CD4-positive, alpha-beta T cell treated with Interleukin-10 for 1 hour (primary cell): ENCODE measurements at regions not wholly inside any gene's neighbourhood (a gene's known extent, or its start where the extent isn't known, plus 50 kb on each side); places are given as distances from the start of the nearest gene placed in this dataset.

Source experiments
- DNase-seq: peaks from one replicate; pipeline ENCODE4 v3.0.0-alpha.2; 2020

DNA sequence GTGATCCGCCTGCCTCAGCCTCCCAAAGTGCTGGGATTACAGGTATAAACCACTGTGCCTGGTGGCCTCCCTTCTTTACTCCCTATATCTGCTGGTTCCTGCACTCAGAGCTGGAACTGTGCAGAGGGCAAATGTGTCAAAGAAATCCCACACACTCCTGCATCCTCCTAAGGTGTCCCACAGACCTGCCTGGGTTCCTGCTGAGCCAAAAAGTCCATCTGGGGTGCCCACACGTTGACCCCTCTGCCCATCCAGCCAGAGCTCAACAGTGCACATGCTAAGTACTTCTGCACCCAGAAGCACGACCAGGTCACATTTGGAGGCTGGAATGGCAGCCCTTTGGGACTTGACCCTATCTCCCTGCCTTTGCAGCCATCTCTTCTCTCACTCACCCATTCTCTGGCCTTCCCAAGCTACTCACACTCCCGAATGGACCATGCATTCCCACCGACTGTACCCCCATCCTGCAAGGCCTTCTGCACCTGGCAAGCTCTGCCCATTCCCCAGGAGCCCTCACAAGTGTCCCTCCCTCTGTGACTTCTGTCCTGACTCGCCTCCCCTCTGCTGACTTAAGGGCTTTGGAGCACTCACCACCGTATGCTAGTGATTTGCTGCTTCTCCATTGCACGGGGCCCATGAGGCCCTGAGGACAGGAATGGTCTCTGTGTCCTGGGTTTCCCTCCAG, 152.1 kb downstream of the KCTD15 start:
- no peak for DNase-seq

DNA sequence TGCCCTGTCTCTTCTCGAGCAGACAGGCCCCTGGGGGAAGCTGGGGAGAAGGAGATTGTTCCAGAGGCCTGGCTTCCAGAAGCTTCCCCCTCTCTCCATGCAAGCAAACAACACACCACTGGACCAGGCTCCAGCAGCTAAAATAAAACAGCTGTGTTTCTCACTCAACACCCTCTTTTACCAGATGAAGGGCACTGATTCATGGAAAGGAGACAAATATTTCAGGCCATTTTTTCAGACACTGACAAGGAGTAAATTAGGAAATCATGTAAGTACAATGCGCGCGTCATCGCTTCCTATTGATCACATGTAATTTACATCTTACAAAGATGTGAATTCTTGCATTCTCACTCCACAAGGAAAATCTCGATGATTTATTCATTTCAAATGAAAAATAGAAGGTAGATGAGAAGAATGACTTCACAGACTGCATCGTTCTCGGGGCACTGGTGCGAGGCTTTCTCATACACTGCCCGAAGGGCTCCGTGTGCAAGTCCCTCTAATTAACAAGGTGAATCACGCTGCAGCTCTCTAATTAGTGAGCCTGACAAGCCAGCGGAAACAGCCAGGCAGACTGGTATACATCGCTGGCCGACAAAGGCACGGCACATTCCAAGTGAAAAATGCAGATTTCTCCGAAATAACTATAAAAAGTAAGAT, 153.6 kb downstream of the KCTD15 start:
- DNase-seq: no peak

DNA sequence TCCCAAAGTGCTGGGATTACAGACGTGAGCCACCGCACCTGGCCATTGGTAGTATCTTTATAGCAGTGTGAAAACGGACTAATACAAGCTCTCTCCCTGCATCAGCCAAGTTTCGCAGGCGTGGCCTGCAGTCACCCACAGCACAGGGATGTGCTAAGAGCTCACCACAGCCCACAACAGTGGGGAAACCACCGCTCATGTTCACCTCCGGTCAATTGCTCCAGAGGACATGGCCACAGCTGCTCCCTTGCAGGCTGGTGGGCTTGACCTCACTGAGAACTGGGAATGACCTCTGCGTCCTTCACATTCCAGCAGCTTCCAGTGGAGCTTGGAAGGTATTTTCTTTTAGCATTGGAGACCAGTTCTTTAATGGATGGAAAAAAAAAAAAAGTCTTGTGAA, 156.4 kb downstream of the KCTD15 start:
- DNase-seq: no peak

DNA sequence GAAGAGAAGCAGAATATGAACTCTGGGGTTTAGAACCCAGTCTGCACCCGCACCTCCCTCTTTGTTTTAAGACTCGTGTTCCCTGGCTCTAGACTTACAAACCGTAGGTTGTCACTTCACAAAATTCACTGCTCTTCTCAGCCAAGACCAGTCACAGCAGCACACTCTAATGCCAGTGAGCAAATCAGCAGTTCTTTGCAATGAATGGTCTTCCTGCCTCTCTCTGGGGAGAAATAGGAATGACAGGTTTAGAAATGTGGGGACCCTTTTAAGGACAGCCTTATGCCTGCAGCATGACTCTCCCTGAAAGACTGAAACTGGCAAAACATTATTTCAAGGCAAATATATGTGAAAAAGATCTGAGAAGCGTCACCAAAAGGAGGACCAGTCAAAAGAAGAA, 156.9 kb downstream of the KCTD15 start:
- no peak for DNase-seq

DNA sequence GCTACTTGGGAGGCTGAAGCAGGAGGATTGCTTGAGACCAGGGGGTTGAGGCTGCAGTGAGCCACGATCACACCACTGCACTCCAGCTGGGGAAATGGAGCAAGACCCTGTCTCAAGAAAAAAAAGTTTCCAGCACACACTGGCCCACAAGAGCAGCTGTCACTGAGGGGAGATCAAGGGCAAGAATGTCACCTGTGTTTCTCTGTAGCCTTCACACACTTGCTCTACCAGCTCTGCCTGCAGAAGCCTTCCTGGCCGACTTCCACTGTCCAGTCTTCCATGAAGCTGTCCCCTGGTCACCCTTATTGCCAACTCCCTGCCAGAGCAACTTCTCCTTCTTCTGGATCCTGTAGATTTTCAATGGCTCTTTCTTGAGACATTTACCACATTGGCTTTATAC, 158.0 kb downstream of the KCTD15 start:
- no peak for DNase-seq

DNA sequence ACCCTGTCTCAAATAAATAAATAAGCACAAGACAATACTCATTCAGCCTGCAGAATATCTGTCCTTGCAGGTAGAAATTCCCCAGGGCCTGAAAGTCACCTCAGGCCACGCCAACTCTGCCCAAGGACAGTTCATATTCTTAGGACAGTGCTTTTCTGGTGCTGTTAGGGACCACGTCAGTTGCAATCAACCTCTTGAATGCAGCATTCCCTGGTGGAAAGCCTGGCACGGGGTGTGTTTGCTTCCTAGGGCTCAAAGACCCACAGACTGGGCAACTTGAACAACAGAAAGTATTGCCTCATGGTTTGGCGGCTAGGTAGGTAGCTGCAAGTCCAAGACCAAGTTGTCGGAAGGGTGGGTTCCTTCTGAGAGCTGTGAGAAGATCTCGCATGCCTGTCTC, 160.3 kb downstream of the KCTD15 start:
- no peak for DNase-seq

DNA sequence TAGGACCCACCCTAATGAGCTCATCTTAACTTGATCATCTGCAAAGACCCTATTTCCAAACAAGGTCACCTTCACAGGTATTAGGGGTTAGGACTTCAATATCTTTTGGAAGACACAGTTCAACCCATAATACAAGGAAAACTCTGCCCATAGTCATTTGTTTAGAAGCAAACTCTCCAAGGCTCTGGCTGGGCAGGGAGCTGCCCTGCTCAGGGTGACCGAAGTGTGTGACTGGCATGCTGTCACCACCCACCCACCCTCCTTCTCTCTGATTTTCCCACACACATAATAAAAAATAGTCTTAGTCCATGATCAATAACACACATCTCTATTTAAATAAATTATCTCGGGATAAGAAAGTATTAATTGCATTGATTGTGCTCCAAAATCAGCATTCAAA, 161.1 kb downstream of the KCTD15 start:
- no peak for DNase-seq

DNA sequence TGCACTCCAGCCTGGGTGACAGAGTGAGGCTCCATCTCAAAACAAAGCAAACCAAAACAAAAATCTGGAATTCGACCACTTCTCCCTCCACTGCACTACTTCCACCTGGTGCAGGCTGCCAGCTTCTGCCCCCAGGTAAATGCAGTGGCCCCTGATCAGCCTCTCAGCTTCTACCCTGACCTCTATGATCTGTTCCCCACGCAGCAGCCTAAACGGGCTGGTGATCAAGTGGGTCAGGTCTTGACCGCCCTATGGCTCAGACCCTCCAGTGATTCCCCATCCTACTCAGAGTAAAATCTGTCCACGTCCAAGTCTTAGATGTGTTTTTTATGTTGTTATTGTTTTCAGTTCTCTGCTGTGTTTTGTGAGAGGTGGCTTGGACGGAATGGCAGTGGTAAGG, 163.9 kb downstream of the KCTD15 start:
- no peak for DNase-seq

DNA sequence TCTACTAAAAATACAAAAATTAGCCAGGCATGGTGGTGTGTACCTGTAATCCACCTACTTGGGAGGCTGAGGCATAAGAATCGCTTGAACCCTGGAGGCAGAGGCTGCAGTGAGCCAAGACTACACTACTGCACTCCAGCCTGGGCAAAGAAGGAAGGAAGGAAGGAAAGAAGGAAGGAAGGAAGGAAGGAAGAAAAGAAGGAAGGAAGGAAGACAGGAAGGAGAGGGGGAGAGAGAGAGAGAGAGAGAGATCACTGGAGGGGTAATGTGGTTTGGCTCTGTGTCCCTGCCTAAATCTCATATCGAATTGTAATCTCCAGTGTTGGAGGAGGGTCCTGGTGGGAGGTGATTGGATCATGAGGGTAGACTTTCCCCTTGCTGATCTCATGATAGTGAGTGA, 165.5 kb downstream of the KCTD15 start:
- DNase-seq: no peak

DNA sequence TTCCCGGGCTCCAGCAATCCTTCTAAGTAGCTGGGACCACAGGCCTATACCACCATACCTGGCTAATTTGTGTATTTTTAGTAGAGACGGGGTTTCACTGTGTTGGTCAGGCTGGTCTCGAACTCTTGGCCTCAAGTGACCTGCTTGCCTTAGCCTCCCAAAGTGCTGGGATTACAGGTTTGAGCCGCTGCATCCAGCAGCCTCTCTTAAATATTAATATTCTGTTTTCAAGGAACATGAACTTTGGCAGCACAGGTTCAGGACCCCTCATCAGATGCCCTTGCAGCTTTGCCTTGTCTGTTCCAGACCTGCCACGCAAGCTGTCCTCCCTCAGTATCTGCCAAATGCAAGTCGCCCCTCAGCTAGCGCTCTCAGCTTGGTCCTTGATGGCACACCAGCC, 166.8 kb downstream of the KCTD15 start:
- no peak for DNase-seq

DNA sequence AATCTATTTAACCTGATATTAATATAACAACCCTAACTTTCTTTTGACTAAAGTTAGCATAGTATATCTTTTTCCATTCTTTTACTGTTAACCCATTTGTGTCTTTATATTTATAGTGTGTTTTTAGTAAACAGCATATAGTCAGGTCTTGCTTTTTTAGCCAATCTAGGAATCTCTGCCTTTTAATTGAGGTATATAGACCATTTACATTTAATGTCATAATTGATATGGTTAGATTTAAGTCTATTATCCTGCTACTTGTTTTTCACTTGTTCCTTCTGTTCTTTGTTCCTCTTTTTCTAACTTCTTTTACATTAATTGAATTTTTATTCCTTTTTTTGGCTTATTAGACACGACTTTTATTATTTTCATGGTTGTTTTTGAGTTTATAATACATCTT, 174.4 kb downstream of the KCTD15 start:
- DNase-seq: no peak

DNA sequence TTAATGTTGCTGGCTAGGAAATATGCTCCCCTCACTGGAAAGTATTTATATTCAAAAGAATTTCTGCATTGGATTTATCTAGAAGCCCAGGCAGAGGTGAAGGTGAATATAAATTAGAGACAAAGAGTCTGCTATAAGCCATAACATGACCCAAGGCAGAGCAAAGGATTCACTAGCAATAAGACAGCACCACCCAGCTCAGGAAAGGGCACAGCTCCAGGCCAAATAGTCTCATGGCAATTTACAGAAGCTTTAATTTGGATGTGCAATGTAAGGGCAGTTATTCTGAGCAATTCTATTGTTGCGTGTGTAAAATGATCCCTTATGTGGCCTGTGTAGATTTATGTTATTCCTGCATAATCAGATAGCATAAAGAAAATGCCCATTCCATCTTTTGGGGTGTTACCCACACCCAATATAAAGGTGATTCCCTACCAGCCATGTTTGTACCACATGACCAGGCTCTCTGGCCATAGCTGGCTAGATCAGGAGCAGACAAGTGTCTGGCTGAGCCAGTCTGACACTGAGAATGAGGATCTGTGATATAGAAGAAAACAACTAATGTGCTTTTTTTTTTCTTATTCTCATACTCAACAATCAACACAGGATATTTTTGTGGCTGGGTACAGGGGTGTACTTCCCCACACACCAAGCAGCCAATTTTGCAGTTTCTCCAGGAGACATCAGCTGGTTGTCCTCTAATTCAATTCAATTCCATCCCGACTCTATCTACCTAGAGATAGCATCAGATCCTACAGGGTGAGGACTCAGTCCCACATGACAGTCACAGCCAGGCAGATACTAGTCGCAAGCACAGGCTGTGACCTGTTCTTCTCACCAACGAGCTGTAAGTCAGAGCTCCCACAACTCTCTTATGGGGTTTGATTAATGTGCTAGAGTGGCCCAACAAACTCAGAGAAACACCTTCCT, 181.4 kb downstream of the KCTD15 start:
- DNase-seq: no peak

DNA sequence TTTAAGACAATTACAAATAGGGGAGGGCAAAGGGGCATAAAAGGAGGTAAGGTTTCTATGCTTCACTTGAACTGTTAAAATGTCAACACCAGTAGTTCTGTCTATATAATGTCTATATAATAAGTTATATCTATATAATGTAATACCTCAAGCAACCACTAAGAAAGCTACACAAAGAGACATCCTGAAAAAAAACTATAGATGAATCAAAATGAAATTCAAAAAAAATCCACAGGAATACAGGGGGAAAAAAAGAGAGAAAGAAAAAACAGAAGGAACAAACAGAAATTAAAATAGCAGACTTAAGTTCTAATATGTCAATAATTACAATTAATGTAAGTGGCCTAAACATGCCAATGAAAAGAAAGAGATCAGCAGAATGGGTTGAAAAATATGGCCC, 186.0 kb downstream of the KCTD15 start:
- no peak for DNase-seq

DNA sequence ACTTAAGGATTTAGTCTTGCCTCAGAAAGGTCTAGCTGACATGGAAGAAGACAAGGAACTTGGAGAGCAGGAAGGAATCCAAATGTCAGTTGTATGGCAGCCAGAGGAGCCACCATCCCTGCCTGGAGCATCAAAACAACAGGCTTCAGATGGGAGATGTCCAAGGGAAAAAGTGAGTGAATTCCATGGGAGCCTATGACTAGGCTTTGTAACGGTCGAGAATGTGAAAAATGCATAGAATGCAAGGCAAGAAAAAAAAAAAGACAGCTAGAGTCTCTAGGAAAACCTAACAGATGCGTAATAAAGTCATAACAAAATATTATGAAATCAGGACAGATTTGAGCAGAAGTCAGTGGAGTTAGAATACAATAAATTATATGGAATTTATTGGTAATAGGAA, 183.7 kb upstream of the LSM14A start:
- DNase-seq: no peak

DNA sequence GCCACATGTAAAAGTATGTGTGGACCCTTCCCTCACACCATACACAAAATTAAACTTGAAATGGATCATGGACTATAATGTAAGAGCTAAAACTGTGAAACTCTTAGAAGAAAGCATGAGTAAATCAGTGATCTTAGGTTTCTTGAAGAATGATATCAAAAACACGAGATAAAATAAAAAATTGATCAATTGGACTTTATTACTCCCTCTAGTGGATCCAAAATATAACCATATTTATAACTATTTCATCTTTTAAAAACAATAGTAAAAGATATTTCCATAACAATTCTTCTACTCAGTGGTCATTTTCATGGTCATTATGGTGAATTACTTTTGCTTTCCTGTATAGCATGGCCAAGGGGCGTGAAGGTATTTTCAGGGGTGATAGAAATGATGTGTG, 174.6 kb upstream of the LSM14A start:
- DNase-seq: no peak

DNA sequence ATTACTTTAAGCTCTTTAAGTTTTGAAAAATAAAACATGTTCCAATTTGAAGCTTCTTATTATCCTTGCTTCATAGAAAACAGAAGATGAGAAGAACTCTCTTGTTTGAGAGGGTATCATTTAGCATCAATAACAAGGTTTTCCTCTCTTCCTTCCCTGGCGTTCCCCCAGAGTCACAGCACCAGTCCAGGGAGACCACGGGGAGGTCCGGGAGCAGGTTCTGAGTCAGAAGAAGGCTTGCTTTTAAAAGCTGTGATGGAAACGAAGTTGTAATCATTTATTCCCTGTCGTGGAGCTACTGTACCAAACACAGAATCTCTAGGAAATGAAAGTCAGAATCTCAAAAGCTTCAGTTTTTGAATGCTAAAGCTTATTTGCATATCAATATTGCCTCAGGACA, 174.0 kb upstream of the LSM14A start:
- no peak for DNase-seq

DNA sequence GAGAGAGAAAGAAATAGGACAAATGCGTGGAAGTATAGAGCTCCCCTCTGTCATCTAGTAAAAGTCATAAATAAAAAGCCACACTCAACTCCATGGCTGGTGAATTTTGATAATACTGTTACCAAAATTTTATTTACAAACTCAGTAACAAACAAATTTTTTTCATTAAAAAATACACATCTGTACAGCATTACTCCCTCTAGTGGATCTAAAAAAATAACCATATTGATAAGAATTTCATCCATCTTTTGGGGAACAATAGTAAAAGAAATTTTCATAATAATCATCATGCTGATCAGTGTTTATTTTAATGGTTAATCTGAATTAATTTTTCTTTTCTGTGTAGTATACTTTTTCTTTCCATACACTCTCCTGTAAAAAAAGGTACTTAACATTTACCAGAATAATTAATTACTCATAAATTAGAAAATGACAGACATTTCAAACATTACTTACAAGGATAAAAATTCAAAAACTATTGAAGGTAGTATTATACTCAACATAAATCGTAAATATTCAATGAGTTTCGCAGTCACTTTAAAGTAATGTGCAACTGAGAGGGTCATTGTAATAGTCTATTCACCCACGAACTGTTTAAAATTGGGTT, 173.5 kb upstream of the LSM14A start:
- no peak for DNase-seq

DNA sequence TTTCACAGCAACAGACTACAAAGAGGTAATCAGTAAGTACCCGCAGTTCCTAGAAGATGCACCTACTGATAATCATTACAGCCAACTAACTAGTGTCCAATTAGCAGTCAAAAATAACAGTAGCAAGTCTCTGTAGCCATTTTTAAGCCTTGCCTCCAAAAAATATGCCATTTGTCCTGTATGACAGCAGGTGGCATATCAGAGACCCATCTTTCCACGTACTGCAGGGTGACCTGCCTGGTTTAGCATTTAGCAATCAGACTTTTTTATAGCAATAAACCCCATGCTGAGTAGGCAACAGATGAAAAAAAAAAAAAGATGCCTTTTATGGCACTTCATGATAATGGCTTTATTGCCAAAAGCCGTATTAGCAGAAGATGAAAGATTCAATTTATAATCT, 155.3 kb upstream of the LSM14A start:
- no peak for DNase-seq

DNA sequence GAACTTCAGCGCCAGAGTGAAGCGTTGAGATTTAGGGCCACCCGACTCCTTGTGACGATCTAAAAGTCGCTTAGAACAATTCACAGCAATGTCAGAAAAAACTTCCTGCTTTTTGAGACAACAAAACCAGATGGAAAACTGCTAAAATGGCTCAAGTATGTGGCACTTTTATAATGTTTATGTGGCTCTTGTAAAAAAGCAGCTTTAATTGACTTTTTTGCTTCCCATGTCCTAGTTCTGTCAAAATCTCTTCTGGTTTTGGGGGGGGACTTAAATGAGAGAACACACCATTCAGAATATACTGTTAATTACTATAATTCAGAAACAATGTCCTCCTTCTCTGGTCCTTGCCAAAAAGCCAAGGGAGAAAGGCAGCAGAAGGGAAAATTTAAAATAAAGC, 154.7 kb upstream of the LSM14A start:
- DNase-seq: no peak

DNA sequence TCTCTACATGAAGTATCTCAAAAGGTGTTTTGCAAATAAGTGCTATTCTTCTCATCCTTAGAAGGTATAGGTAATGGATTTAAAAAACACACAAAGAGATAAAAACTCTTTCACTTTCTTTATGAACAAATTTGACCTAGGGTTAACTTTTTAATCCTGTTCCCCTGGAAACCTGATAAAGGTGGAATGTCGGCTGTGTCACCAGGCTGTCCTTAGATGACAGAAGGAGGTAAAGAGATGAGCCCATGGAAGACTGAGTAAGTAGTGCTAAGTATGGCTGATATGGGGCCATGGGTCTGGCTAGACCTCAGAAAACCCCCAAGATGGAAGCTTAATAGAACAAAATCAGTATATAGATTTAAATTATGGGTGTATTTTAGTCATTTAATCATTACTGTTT, 153.8 kb upstream of the LSM14A start:
- DNase-seq: no peak

DNA sequence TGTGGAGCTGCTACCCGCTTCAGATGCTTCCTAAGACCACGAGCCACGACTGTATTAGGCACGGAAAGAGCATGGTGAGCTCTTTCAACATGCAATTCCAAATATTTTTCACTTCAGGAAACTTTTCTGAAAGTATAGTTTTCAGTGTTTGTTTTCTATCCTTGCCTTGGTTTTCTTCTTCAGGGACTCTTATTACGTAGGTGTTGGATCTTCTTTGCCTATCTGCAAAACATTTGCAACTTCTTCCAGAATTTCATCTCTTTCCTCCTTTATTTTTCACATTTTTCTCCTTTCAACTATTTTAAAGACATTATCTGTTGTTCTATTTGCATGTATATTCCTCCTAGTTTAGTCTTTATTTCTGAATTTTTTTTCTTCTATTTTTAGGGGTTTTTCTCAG, 148.9 kb upstream of the LSM14A start:
- DNase-seq: no peak

DNA sequence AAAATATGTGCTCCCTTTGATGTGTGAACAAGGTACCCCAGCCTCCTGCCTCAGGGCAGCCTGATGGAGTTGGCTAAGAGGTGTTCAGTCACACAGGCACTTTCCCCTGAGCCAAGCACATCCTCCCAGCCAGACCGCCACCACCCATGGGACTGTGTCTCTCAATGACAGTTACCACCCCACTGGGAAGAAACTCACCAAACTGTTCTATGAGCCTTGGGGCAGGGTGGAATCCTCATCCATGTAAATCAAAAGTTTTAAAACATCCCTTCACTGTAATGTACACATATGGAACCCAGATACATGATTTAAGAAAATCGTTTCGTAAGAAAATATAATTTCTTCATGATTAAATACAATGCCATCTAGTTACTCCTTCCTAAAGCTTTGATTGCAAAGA, 138.4 kb upstream of the LSM14A start:
- no peak for DNase-seq

DNA sequence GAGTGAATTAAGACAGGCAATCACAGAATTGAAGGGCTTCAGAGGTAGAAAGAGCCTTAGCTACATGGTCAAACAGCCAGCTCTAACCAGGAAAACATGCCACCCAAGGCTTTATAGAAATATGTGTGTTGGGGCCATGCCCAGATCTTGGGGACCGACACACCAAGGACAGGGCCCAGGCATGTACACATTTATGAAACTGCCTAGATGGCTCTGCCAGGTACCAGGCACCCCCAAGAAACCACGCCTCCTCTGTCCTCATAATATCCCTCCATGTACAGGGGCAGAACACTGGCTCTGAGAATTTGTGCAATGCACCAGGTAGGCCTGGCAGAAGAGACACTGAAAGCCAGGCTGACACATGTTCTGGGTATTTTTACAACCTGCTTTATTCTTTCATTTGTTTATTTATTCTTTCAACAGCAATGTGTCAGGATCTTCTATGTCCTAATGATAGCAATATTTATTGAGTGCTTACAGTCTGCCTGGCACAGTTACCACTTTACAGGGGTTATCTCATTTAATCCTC, 137.9 kb upstream of the LSM14A start:
- DNase-seq: no peak
